ENCODE measurements at regions not wholly inside any gene's neighbourhood (a gene's known extent, or its start where the extent isn't known, plus 50 kb on each side); places are given as distances from the start of the nearest gene placed in this dataset.

- TF ChIP-seq, protein P1, sequence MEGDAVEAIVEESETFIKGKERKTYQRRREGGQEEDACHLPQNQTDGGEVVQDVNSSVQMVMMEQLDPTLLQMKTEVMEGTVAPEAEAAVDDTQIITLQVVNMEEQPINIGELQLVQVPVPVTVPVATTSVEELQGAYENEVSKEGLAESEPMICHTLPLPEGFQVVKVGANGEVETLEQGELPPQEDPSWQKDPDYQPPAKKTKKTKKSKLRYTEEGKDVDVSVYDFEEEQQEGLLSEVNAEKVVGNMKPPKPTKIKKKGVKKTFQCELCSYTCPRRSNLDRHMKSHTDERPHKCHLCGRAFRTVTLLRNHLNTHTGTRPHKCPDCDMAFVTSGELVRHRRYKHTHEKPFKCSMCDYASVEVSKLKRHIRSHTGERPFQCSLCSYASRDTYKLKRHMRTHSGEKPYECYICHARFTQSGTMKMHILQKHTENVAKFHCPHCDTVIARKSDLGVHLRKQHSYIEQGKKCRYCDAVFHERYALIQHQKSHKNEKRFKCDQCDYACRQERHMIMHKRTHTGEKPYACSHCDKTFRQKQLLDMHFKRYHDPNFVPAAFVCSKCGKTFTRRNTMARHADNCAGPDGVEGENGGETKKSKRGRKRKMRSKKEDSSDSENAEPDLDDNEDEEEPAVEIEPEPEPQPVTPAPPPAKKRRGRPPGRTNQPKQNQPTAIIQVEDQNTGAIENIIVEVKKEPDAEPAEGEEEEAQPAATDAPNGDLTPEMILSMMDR (IDR thresholded peaks at IDR 0.05), result no peak
- DNase-seq (no peak), ATAC-seq (no peak)
- intact Hi-C loops (cut with DNase I, micrococcal nuclease), result no loop called here
- H3K36me3 ChIP-seq (ENCODE audit: low read depth), result no peaks in the 10 kb centered on the region
- H3K4me1 ChIP-seq (ENCODE audit: low read depth), result no peaks in the 10 kb centered on the region
- no peaks in the 10 kb centered on the region for H3K9me3 ChIP-seq
- H3K4me3 ChIP-seq, result no peak overlapping the region
Measured at GRCh38 chr7:52854681-52855080, 180.8 kb upstream of the POM121L12 start.

GRCh38 chr7:52851547-52851946, 183.9 kb upstream of the POM121L12 start:
- no peak overlapping the region for H3K4me3 ChIP-seq
- ATAC-seq (no peak), DNase-seq (no peak)
- H3K36me3 ChIP-seq (ENCODE audit: low read depth), result no peaks in the 10 kb centered on the region
- TF ChIP-seq, protein P1 (IDR thresholded peaks at IDR 0.05), result no peak
- H3K9me3 ChIP-seq, result no peaks in the 10 kb centered on the region
- intact Hi-C loops (cut with DNase I, micrococcal nuclease), result no loop called here
- no peaks in the 10 kb centered on the region for H3K4me1 ChIP-seq (ENCODE audit: low read depth)

DNA sequence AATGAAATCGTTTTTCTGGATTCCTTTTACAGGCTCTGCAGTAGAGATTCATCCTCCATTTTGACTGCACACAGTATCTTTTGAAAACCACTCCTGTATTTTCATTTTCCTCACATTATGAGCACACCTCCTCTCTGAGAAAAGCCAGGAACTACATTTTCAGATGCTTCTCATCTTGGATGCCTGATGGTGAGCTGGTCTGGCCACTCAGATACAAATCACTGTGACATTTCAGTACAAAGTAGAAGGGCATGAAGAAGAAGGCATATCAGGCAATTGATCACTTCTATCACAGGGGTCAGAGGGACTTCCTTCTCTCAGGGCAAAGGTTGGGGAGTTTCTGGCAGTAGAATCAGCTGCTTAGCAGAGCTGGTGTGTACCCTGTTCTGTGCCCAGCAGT, 192.0 kb upstream of the POM121L12 start:
- Histone ChIP-seq H3K4me1 (ENCODE audit: low read depth) (no peaks in the 10 kb centered on the region), H3K4me3 (no peak overlapping the region), H3K36me3 (ENCODE audit: low read depth) (no peaks in the 10 kb centered on the region), H3K9me3 (no peaks in the 10 kb centered on the region)
- no peak for ATAC-seq
- DNase-seq, result no peak
- intact Hi-C loops (cut with DNase I, micrococcal nuclease), result no loop called here
- TF ChIP-seq, protein P1 (IDR thresholded peaks at IDR 0.05), result no peak

- Histone ChIP-seq H3K36me3 (ENCODE audit: low read depth) (no peaks in the 10 kb centered on the region), H3K4me3 (no peak overlapping the region), H3K4me1 (ENCODE audit: low read depth) (no peaks in the 10 kb centered on the region), H3K9me3 (no peaks in the 10 kb centered on the region)
- intact Hi-C loops (cut with DNase I, micrococcal nuclease), result no loop called here
- ATAC-seq (no peak), DNase-seq (no peak)
- TF ChIP-seq, protein P1 (IDR thresholded peaks at IDR 0.05), result no peak
Measured at GRCh38 chr7:52842202-52842900, 193.1 kb upstream of the POM121L12 start.

DNA sequence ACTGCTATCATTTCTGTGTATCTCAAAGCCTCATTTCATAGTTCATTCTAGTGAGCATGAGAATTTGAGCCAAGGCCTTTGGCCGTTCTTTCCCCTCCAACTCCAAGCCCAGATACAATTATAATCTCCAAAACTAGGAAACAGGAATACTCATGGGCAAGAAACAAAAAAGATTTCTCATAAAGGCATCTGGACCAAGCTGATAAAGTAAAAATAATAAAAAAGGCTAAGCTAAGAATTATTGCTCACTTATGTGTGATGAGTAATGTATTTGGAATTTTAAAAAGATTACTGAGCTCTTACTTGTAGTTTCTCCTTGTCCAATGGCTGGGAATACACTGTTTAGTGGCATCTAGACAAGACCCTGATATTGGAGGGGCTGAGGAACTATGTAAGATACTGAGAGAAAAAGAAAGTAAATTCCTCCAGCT, 196.4 kb upstream of the POM121L12 start:
- intact Hi-C loops (cut with DNase I, micrococcal nuclease), result no loop called here
- no peaks in the 10 kb centered on the region for H3K4me1 ChIP-seq (ENCODE audit: low read depth)
- no peaks in the 10 kb centered on the region for H3K9me3 ChIP-seq
- TF ChIP-seq, protein P1 (IDR thresholded peaks at IDR 0.05), result no peak
- no peak overlapping the region for H3K4me3 ChIP-seq
- H3K36me3 ChIP-seq (ENCODE audit: low read depth), result no peaks in the 10 kb centered on the region
- DNase-seq (no peak), ATAC-seq (no peak)

DNA sequence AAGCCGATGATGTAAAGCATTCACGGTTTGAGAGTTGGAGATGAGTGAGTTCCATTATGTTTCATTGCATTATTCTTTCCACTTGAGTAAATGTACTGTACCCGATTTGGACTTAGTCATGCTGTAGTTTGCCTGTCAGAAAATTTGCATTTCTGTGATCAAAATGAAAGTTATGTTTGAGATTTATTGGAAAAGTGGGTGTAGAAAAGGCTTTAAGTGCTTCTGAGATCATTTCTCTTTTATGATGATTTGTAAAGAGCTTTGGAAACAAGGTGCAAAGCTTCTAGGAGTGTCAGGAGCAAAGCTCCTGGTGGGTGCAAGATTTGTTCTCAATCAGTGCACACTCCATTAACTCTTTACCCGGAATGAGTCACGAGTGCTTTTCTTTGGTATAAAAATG, 204.1 kb upstream of the POM121L12 start:
- no peaks in the 10 kb centered on the region for H3K4me1 ChIP-seq (ENCODE audit: low read depth)
- intact Hi-C loops (cut with DNase I, micrococcal nuclease), result no loop called here
- no peaks in the 10 kb centered on the region for H3K9me3 ChIP-seq

More for the DNA sequence above, 204.1 kb upstream of the POM121L12 start:
- TF ChIP-seq, protein P1 (IDR thresholded peaks at IDR 0.05), result no peak
- ATAC-seq (no peak), DNase-seq (no peak)
- Histone ChIP-seq H3K36me3 (ENCODE audit: low read depth) (no peaks in the 10 kb centered on the region), H3K4me3 (no peak overlapping the region)
